ENCODE measurements at regions not wholly inside any gene's neighbourhood (a gene's known extent, or its start where the extent isn't known, plus 50 kb on each side); places are given as distances from the start of the nearest gene placed in this dataset.
"Not testable (repeated sequence)": the region's sequence is repeated elsewhere in the genome, so short reads cannot be mapped to it uniquely, and the experiment has no call there.

- not testable (repeated sequence) for DNase-seq
These were observed 281.9 kb upstream of the PMFBP1 start for GRCh38 chr16:72453856-72454255.

- no peak for DNase-seq
These were observed 272.7 kb upstream of the PMFBP1 start for GRCh38 chr16:72444696-72445095.

GRCh38 chr16:72443809-72444208 lies 271.9 kb upstream of the PMFBP1 start:
- DNase-seq, result no peak

GRCh38 chr16:72442385-72443158 lies 270.6 kb upstream of the PMFBP1 start:
- no peak for DNase-seq

- DNase-seq, result no peak
These were observed 265.9 kb upstream of the PMFBP1 start for GRCh38 chr16:72437891-72438290.

- DNase-seq, result no peak
These were observed 262.2 kb upstream of the PMFBP1 start for GRCh38 chr16:72434159-72434558.

- no peak for DNase-seq
These were observed 258.2 kb upstream of the PMFBP1 start for GRCh38 chr16:72430121-72430520.

- no peak for DNase-seq
These were observed 257.7 kb upstream of the PMFBP1 start for GRCh38 chr16:72429671-72430081.

- DNase-seq, result no peak
These were observed 256.9 kb upstream of the PMFBP1 start for GRCh38 chr16:72428681-72429376.

- DNase-seq, result no peak
These were observed 255.9 kb upstream of the PMFBP1 start for GRCh38 chr16:72427783-72428331.

GRCh38 chr16:72427051-72427782 lies 255.3 kb upstream of the PMFBP1 start:
- no peak for DNase-seq

GRCh38 chr16:72426386-72426785 lies 254.4 kb upstream of the PMFBP1 start:
- DNase-seq, result no peak

GRCh38 chr16:72425571-72426341 lies 253.8 kb upstream of the PMFBP1 start:
- DNase-seq, result no peak

- no peak for DNase-seq
These were observed 252.8 kb upstream of the PMFBP1 start for GRCh38 chr16:72424757-72425156.

GRCh38 chr16:72422308-72422897 lies 250.4 kb upstream of the PMFBP1 start:
- no peak for DNase-seq

- DNase-seq, result no peak
These were observed 247.7 kb upstream of the PMFBP1 start for GRCh38 chr16:72419638-72420037.

- no peak for DNase-seq
These were observed 243.4 kb upstream of the PMFBP1 start for GRCh38 chr16:72415379-72415778.

GRCh38 chr16:72410492-72410891 lies 238.5 kb upstream of the PMFBP1 start:
- no peak for DNase-seq

- no peak for DNase-seq
These were observed 237.5 kb upstream of the PMFBP1 start for GRCh38 chr16:72409423-72409822.

GRCh38 chr16:72406390-72406789 lies 234.4 kb upstream of the PMFBP1 start:
- DNase-seq, result no peak

- DNase-seq, result no peak
These were observed 232.3 kb upstream of the PMFBP1 start for GRCh38 chr16:72404299-72404698.

GRCh38 chr16:72401084-72401361 lies 229.1 kb upstream of the PMFBP1 start:
- no peak for DNase-seq

Measured in stimulated activated naive CD4-positive, alpha-beta T cell treated with Interleukin-2 at 50 U/mL for 16 hours (primary cell).